Stimulated activated CD4-positive, alpha-beta T cell treated with anti-CD3 and anti-CD28 coated beads, Interleukin-4, amount 100 ng/mL, for 48 hours (primary cell): ENCODE measurements at regions not wholly inside any gene's neighbourhood (a gene's known extent, or its start where the extent isn't known, plus 50 kb on each side); places are given as distances from the start of the nearest gene placed in this dataset.

Experiments
- DNase-seq, 2 donors: peaks; one replicate each; pipeline ENCODE4 v3.0.0-alpha.2; 2020; ENCODE audit warnings: low read depth in 2 of 2

DNA sequence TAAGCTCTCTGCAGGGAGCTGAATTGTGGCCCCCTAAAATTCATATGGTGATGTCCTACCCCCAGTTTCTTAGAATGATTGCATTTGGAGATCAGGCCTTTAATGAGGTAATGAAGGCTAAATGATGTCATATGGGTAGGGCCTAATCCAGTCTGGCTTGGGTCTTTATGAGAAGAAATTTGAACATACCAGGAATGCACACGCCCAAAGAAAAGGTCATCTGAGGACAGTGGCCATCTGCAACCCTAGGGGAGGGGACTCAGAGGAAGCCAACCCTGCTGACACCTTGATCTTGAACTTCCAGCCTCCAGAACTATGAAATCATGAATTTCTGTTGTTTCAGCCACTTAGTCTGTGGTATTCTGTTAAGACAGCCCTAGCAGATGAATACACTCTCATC lies 426.7 kb downstream of the EPHA4 start:
- DNase-seq, result no peak

DNA sequence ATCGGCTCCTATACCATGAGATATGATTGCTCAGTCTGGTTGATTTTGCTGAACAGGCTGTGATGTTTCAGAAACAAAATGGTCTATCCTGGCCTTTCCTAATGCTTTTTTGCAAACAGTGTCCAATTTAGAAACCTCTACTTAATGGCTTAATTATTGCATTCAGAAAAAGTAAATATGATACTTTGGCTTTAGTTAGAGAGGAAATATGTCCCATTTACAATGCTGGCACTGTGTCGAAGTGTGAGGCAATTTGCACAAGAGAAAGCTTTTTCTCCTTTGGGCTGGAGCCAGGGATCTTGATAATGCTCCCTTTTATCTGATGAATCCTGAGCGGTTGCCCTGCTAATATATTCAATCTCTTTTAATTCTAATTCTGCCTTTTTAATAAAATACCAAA lies 418.9 kb downstream of the EPHA4 start:
- no peak for DNase-seq

- DNase-seq, result no peak
Measured at GRCh38 chr2:221154176-221154575, 417.9 kb downstream of the EPHA4 start.

GRCh38 chr2:221156062-221156734 lies 415.9 kb downstream of the EPHA4 start:
- no peak for DNase-seq

GRCh38 chr2:221161186-221161585 lies 410.9 kb downstream of the EPHA4 start:
- DNase-seq, result no peak

DNA sequence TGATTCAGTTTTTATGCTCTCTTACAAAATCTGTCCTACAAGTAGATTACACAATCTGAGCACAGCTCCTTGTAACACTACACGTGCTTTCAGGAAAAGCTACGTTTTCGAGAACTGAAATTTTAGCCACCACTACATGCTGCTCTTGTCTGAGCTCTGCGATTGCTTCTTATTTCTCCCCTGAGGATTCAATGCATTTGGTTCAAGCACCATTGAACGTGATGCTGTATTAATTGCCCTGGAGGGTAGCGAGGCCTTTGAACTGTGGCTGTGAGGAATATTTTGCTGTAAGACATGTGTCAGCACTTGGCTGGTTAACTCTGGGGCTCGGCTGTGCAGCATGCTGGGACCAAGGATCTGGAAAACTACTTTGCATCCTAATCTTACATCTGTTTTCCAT lies 405.8 kb downstream of the EPHA4 start:
- DNase-seq, result no peak

GRCh38 chr2:221167561-221167960 lies 404.5 kb downstream of the EPHA4 start:
- DNase-seq, result no peak

- no peak for DNase-seq
Measured at GRCh38 chr2:221169724-221170123, 402.4 kb downstream of the EPHA4 start.

DNA sequence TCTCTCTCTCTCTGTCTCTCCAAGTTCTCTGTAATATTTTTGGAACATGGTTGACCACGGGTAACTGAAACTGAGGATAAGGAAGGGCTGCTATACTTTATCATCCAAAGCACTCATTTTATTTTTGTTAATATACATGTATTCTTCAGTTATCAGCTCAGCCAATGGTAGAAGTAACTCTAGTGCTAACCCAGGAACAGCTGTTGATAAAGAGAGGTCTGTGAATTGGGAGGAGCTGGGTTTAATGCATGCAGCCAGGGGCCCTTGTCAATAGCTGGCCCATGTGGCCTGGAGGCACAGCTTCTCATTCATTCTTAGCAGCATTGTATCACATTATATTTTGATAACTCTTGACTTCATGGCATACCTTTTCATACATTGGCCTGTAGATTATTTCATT lies 401.6 kb downstream of the EPHA4 start:
- no peak for DNase-seq

GRCh38 chr2:221176667-221177066 lies 395.4 kb downstream of the EPHA4 start:
- no peak for DNase-seq

GRCh38 chr2:221178139-221178538 lies 394.0 kb downstream of the EPHA4 start:
- no peak for DNase-seq

- no peak for DNase-seq
Measured at GRCh38 chr2:221186873-221187272, 385.2 kb downstream of the EPHA4 start.

GRCh38 chr2:221189431-221190067 lies 382.6 kb downstream of the EPHA4 start:
- no peak for DNase-seq

- DNase-seq, result no peak
Measured at GRCh38 chr2:221195829-221196228, 376.3 kb downstream of the EPHA4 start.

DNA sequence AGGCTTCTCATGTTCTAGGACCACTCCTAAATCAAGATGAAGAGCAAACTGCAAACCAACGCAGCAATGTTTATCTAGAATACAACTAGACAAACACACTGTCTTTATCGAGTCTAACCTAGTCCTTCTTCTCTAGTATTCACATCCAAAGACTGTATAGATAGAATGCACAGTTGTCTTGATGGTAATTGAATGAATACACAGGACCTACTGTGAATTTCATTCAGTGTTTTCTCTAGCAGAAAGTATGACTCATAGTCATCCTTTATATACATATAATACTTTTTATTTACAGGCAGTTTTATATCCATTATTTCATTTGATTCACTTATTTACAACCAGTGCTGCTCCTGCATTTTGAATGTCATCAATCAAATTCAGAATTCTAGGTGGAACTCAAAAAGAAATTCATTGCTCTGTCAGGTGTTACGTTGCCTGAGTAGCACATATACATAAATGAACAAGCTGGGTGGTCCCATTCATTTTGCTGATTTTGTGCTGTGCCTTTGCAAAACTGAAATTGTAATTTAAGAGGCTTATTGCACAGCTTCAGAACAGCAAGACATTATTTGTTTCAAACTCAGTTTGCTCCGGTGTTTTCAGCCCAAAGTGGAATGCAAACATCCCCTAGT lies 374.8 kb downstream of the EPHA4 start:
- DNase-seq, result no peak

GRCh38 chr2:221198309-221198708 lies 373.8 kb downstream of the EPHA4 start:
- DNase-seq, result no peak

GRCh38 chr2:221200184-221200839 lies 371.8 kb downstream of the EPHA4 start:
- DNase-seq, result no peak

DNA sequence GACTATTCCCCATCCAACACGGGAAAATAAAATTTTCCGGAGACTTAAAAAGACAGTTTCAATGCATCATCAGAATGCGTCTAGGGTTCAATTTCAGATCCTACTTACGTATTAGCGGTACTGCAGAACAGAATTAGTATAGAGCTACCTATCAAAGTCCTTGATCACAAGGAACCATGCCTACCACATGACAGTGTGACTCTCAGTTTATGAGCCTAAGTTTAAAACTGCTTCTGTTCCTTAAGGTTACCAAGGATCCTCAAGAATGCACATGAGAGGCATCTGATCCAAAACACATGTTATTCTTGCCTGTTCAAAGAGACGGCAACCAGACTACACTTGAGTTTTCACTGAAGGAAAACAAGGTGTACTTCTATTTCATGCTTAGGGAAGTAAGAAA lies 369.7 kb downstream of the EPHA4 start:
- DNase-seq, result no peak

DNA sequence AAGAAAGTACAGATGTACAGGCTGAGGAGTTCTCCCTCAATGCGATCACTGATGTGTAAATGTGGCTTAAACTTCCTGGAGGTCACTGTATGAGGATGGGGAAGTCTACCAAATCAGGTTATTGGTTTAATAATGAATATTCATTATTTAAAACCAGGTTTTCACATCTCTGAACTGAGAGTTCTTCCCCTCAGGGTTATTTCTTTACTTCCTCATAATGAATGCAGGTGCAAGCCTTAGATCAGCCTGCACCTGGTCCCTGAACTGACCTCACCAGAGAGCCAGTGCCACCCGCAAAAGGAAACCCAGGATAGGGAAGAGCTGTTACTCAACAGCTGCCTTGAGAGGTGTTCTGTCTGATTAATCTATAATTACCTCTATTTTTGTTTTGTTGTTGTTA lies 369.0 kb downstream of the EPHA4 start:
- DNase-seq, result no peak

- no peak for DNase-seq
Measured at GRCh38 chr2:221203856-221204255, 368.2 kb downstream of the EPHA4 start.

GRCh38 chr2:221204699-221205098 lies 367.4 kb downstream of the EPHA4 start:
- no peak for DNase-seq

- no peak for DNase-seq
Measured at GRCh38 chr2:221205103-221205673, 366.9 kb downstream of the EPHA4 start.
